ELR (cell line): ENCODE measurements at regions not wholly inside any gene's neighbourhood (a gene's known extent, or its start where the extent isn't known, plus 50 kb on each side); places are given as distances from the start of the nearest gene placed in this dataset.
"Not testable (repeated sequence)": the region's sequence is repeated elsewhere in the genome, so short reads cannot be mapped to it uniquely, and the experiment has no call there.

Experiments
- DNase-seq: peaks from one replicate; pipeline ENCODE4 v3.0.0-alpha.2; 2015; ENCODE audit warnings: low read depth

DNA sequence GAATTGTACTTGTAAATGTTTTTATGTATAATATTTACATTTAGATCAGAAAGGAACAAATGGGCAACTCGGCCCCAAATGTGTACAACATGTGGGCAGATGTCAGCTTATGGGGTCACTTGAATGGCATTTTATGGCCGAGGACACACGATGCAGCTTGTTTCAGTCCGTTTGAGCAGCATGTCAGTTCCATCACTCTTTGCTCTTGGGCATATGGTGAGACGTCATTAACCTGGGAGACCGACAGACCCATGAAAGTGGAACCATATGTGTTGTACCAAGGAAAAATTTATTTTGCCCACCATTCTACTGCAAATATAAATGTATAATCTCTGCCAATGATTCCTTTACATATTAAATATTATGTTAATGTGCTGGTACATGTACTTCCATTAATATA, 561.9 kb upstream of the SOX9 start:
- DNase-seq: no peak

DNA sequence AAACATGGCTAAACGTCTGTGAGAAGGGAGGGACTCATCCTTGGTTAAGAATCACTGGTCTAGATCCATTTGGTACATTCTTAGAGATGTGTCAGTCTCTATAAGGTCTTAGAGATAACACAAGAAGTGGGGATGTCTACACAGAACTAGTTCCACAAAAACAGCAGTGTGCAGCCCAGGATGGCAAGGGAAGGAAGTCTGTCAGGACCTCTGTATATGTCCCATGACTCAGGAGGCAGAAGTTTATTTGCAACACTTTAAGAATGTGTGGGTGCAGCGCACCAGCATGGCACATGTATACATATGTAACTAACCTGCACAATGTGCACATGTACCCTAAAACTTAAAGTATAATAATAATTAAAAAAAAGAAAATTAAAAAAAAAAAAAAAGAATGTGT, 548.5 kb upstream of the SOX9 start:
- peak; percentile 19 for DNase-seq

DNA sequence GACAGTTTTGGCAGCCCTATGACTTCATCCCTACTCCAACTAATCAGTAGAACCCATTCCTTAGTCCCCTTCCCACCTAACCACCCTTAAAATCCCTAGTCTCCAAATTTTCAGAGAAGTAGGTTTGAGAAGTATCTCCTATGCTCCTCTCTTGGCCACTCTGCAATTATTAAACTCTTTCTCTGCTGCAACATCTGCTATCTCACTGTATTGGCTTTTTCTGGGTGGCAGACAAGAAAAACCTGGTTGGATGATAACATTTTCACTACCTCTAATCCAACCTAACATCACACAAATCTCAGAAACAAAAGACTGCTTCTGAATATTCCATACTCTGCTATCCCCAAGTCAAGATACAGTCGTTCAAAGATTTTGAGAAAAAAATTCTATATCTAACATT, 542.4 kb upstream of the SOX9 start:
- DNase-seq: no peak

DNA sequence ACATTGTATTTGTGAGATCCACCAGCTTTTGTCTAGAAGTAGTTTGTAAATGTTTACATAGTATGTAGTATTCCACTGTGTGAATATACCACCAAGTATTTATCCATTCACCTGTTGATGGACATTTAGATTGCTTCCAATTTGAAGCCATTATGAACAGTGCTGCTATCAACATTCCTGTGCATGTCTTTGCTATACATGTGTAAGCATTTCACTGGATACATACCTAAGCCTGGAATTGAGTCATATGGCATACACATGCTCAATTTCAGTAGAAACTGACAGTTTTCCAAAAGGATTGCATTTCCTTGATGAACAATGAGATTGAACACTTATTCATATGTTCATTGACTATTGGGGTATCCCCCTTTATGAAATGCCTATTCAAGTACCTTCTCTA, 540.6 kb upstream of the SOX9 start:
- DNase-seq: no peak

- no peak for DNase-seq
Measured at GRCh38 chr17:71585540-71585939, 535.3 kb upstream of the SOX9 start.

GRCh38 chr17:71592431-71592830, 528.4 kb upstream of the SOX9 start:
- DNase-seq: no peak

DNA sequence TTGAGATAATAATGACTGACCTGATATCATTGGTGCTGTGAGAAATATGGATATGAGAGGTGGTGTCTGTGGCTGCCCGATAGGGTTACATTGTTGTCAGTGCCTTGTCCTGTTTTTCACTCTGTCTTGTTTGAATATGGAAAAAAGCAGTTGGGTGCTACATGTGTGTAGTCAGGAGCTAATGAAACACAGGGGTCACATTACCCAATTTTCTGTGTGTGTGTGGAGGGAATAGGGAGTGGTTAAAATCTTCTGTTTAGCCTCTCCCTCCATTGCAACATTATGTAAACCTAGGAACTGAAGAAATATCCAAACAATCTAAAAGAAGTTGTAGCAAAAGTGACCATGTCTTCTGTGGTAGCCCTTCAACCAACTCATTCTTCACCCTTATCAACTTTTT, 527.7 kb upstream of the SOX9 start:
- DNase-seq: no peak

DNA sequence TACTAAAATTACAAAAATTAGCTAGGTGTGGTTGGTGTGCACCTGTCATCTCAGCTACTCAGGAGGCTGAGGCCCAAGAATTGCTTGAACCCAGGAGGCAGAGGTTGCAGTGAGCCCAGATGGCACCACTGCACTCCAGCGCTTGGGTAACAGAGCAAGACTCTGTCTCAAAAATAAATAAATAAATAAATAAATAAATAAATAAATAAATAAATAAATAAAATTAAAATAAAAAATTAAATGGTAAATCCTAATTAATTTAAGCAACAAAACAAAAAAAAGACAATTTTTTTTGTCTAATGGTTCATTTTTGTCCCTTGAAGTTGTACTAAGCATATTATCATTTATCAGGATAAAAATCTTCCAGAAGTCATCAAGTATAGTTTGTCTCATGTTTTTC, 521.2 kb upstream of the SOX9 start:
- DNase-seq: not testable (repeated sequence)

- no peak for DNase-seq
Measured at GRCh38 chr17:71600137-71600789, 520.6 kb upstream of the SOX9 start.

DNA sequence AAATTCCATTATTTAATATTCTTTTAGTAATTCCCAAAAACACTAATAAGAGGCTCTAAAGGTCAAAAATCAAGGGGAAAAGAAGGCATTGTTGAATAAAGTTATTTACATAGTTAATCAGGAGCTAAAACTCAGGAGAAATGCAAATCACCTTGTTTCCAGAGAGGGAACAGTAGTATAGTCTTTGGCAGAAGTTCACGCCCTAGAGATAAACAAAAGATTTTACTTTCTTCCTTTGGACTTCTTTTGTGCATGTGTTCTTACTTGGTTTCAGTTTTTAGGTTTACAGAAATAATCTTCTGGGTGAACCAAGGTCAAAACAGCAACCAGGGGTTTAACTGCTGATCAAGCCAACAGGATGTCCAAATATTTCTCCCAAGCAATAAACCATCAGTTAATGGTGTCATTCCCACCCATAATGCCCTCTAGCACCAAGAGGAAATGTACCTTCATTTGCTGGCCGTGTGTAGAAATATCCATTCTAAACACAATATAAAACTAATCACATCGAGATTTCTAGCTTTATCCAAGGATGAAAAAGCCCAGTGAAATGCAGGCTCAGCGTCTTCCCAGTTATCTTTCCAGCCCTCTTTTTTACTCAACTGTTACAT, 518.8 kb upstream of the SOX9 start:
- DNase-seq: no peak

DNA sequence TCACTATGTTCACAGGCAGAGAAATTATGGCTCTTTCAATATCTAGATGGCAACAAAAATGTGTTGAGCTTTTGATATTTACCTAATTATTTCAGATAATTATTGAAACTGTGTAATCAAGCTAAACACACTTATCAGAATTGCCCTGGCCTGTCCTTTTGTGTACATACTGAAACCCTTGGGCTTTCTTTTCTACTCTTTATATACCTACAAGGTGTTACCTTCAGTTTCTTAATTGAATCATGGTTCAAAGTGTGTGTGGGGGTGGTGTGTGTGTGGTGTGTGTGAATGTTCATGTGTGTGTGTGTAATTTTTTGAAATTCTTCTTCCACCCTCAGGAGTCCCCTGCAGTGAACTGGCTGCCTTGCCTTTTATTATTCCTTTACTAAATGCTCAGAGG, 506.8 kb upstream of the SOX9 start:
- no peak for DNase-seq

DNA sequence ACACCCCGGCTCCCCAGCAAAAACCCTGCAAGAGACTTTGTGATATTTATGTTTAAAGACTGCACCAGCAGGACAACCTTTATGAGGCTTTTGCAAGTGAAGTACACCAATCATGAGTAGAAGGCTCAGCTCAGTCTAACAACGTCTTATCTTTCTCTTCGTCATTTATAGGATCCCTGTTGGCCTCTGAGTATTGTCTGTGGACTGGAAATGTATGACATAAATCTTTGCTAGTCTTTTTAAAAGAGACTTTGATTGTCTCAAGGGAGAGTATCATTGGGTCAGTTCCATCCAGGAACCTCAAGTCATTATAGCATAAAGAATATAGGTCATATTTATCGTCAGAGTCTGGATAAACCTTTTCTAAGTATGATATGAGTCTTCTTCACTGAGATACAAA, 505.0 kb upstream of the SOX9 start:
- no peak for DNase-seq

GRCh38 chr17:71617767-71618166, 503.1 kb upstream of the SOX9 start:
- not testable (repeated sequence) for DNase-seq

DNA sequence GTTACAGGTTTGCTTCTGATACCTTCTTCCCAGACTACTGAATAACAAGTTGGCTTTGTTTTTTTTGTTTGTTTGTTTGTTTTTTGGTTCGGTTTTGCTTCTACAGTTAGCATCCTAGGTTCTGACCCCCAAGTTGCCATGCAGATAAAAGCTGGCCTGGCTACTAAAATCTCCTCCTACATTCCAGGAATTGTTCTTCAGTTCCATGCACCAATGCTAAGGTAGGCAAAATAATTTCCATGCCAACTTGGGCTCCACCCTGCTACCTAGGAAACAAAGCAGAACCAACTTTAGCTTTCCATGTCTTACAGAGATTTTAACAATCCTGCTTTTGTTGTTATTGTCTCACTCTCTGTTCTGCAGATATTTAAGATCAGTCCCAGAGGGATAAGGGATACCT, 495.5 kb upstream of the SOX9 start:
- no peak for DNase-seq

GRCh38 chr17:71628306-71628705, 492.5 kb upstream of the SOX9 start:
- peak; percentile 47 for DNase-seq

- peak; percentile 84 for DNase-seq
Measured at GRCh38 chr17:71631483-71631882, 489.3 kb upstream of the SOX9 start.

GRCh38 chr17:71632328-71632727, 488.5 kb upstream of the SOX9 start:
- DNase-seq: peak; percentile 72

GRCh38 chr17:71633391-71633849, 487.4 kb upstream of the SOX9 start:
- DNase-seq: peak; percentile 97

GRCh38 chr17:71634376-71634775, 486.4 kb upstream of the SOX9 start:
- DNase-seq: no peak

- DNase-seq: no peak
Measured at GRCh38 chr17:71635187-71635586, 485.6 kb upstream of the SOX9 start.

DNA sequence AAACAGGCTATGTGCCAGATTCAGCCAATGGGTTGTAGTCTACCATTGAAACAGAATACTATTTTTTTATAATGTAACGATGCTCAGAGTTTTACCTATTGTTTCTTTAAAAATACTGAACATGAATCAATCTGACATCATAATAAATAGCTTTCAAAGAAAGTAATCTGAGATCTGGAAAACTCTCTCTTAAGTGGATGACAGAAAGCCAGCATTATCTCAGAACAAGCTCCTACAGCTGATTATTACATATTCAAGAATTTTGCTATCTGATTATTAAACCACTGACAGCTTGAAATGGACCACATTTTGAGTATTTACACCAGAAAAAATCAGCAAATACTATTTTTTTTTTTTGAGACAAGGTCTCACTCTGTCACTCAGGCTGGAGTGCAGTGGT, 484.2 kb upstream of the SOX9 start:
- DNase-seq: no peak

GRCh38 chr17:71638668-71639067, 482.2 kb upstream of the SOX9 start:
- DNase-seq: no peak

DNA sequence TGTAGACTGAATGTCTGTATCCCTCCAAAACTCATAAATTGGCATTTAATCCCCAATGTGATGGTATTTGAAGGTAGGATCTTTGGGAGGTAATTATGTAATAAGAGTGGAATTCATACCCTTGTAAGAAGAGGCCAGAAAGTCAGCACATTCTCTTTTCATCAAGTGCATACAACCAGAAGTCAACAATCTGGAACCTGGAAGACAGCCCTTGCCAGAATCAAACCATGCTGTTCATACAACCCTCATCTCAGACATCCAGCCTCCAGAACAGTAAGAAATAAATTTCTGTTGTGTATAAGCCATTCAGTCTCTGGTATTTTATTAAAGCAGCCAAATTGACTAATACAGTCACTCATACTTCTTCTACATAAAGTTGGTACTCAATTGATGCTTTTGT, 481.0 kb upstream of the SOX9 start:
- DNase-seq: no peak

- peak; percentile 6 for DNase-seq
Measured at GRCh38 chr17:71646890-71647289, 473.9 kb upstream of the SOX9 start.
